ENCODE measurements at regions not wholly inside any gene's neighbourhood (a gene's known extent, or its start where the extent isn't known, plus 50 kb on each side); places are given as distances from the start of the nearest gene placed in this dataset.

DNA sequence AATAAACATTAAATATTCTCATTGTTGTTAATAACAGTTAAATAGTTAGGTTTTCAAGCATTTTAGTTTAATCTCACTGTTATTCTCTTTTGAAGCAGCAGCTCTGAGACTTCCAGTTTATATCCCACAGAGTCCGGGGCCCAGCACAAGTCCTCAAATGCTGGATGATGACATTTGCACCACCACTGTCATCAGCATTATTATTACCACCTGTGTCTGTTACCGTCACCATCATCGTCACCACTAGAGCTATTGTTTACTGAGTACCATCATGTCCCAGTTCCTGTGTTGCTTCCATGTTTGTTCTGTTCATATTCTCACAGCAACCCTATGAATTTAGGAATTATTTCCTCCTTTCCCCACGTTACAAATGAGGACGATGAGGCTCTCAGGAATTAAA is 169.2 kb upstream of the NR3C1 start:
- no peak for TF ChIP-seq CTCF (IDR thresholded peaks at IDR 0.05)
- no peak for TF ChIP-seq POLR2AphosphoS5 (IDR thresholded peaks at IDR 0.05)
- TF ChIP-seq EP300 (IDR thresholded peaks at IDR 0.05), result no peak
- TF ChIP-seq POLR2A (IDR thresholded peaks at IDR 0.05), result no peak

All from sigmoid colon (tissue), 4 donors.